ENCODE measurements at regions not wholly inside any gene's neighbourhood (a gene's known extent, or its start where the extent isn't known, plus 50 kb on each side); places are given as distances from the start of the nearest gene placed in this dataset.

DNA sequence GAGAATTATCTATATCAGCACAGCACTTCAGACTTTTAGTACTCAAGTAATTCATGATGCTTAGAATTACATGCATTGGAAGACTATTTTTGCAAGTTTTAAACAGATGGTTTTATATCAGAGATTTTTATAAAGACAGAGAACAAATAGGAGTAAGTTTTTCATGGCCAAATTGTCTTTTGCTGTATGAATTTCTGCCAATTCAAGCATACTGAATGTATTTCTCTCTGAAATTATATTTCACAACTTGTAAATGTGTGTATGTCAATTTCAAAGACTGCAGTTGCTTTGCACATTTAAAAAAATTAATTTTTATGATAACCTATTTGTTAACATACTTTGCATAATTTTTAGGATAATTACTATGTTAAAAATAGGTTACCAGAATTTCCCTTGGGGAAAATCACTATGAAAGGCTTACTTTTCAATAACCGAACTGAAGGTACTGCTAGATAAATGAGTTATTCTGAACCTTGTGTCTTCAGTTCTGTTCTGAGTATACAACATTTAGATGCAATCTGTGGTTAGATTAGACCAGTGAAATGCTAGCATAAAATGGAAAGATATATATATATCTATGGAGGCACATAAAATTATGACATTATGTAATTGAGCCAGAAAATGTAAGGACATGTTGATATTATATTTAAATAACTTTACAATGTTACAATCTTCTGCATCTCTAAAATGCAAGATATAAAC is 1344.2 kb upstream of the PABPC4L start:
- TF ChIP-seq, protein P1, sequence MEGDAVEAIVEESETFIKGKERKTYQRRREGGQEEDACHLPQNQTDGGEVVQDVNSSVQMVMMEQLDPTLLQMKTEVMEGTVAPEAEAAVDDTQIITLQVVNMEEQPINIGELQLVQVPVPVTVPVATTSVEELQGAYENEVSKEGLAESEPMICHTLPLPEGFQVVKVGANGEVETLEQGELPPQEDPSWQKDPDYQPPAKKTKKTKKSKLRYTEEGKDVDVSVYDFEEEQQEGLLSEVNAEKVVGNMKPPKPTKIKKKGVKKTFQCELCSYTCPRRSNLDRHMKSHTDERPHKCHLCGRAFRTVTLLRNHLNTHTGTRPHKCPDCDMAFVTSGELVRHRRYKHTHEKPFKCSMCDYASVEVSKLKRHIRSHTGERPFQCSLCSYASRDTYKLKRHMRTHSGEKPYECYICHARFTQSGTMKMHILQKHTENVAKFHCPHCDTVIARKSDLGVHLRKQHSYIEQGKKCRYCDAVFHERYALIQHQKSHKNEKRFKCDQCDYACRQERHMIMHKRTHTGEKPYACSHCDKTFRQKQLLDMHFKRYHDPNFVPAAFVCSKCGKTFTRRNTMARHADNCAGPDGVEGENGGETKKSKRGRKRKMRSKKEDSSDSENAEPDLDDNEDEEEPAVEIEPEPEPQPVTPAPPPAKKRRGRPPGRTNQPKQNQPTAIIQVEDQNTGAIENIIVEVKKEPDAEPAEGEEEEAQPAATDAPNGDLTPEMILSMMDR (IDR thresholded peaks at IDR 0.05), result no peak
- no peak for TF ChIP-seq POLR2A (IDR thresholded peaks at IDR 0.05)

Data from gastroesophageal sphincter (tissue), 3 donors.